H1 (cell line): ENCODE measurements at regions not wholly inside any gene's neighbourhood (a gene's known extent, or its start where the extent isn't known, plus 50 kb on each side); places are given as distances from the start of the nearest gene placed in this dataset.

Experiments used
- CTCF ChIA-PET: fragments of 300-600 bp; sonication (Branson Sonifier 250); formaldehyde crosslinking; loops from one replicate; lab custom pipeline; 2021; ENCODE audit not compliant: partially characterized antibody; lab: Charles Lee
- POLR2A ChIA-PET: fragments of 300-600 bp; sonication (Branson Sonifier 250); formaldehyde crosslinking; loops from one replicate; lab custom pipeline; 2021; ENCODE audit warnings: inconsistent platforms; ENCODE audit not compliant: partially characterized antibody; lab: Charles Lee
- DNase-seq, 2 experiments: peaks; one replicate each; pipeline versions ENCODE4 v3.0.0 to v3.0.0-alpha.2; 2010 to 2022; ENCODE audit warnings: low spot score in 2 of 2, low read depth in 1 of 2, mixed read lengths in 1 of 2
- FAIRE-seq: peaks from 2 replicates; lab custom pipeline; 2011; peaks lifted over from hg19 to GRCh38; lab: Jason Lieb, UNC
- H2AFZ ChIP-seq: 2 replicates; pipeline ENCODE4 v1.8.1; 2012; ENCODE audit warnings: low read length, inconsistent platforms
- H2AK5ac ChIP-seq: 2 replicates; pipeline ENCODE4 v1.6.1; 2013; ENCODE audit warnings: low read depth, low read length
- H2BK120ac ChIP-seq: replicated peaks from 2 replicates; pipeline ENCODE3; 2013; ENCODE audit warnings: low read depth, low read length, inconsistent platforms
- H2BK12ac ChIP-seq: 2 replicates; pipeline ENCODE4 v1.6.1; 2013; ENCODE audit warnings: low read depth, low read length
- H2BK15ac ChIP-seq: 2 replicates; pipeline ENCODE4 v1.6.1; 2013; ENCODE audit warnings: low read length
- H2BK20ac ChIP-seq: 2 replicates; pipeline ENCODE4 v1.6.1; 2013; ENCODE audit warnings: low read length
- H2BK5ac ChIP-seq: 2 replicates; pipeline ENCODE4 v1.6.1; 2013; ENCODE audit warnings: low read depth, low read length
- H3K14ac ChIP-seq: 2 replicates; pipeline ENCODE4 v1.6.1; 2013; ENCODE audit warnings: inconsistent platforms; ENCODE audit not compliant: insufficient read length
- H3K18ac ChIP-seq: 2 replicates; pipeline ENCODE4 v1.6.1; 2013; ENCODE audit warnings: low read length; ENCODE audit errors: extremely low read depth
- H3K23ac ChIP-seq: 2 replicates; pipeline ENCODE4 v1.6.1; 2013; ENCODE audit warnings: inconsistent platforms; ENCODE audit not compliant: insufficient read length
- H3K23me2 ChIP-seq: 2 replicates; pipeline ENCODE4 v1.6.1; 2013; ENCODE audit warnings: low read depth, low read length
- H3K27ac ChIP-seq: 2 replicates; pipeline ENCODE4 v1.6.1; 2011; ENCODE audit warnings: low read depth, low read length, inconsistent platforms
- H3K27me3 ChIP-seq, 4 experiments: replicated peaks in 1 of 4; 1 replicate in 1 of 4; 2 replicates in 3 of 4; pipeline versions ENCODE4 v1.6.1 to v1.8.1; 2011 to 2013; ENCODE audit warnings: low read length in 3 of 4, mild to moderate bottlenecking in 3 of 4, inconsistent platforms in 2 of 4, mixed read lengths in 2 of 4, moderate library complexity in 1 of 4; ENCODE audit not compliant: control insufficient read depth in 3 of 4, insufficient read depth in 3 of 4; ENCODE audit errors: extremely low read depth in 1 of 4
- H3K36me3 ChIP-seq, 4 experiments: 2 replicates each; pipeline versions ENCODE4 v1.6.1 to v1.8.1; 2011 to 2013; ENCODE audit warnings: mild to moderate bottlenecking in 4 of 4, low read length in 3 of 4, moderate library complexity in 2 of 4, control low read depth in 1 of 4, inconsistent platforms in 1 of 4; ENCODE audit not compliant: insufficient read depth in 4 of 4, control insufficient read depth in 2 of 4
- H3K4ac ChIP-seq: replicated peaks from 2 replicates; pipeline ENCODE3; 2013; ENCODE audit warnings: low read length, low read depth, mixed read lengths, inconsistent platforms; ENCODE audit not compliant: insufficient read length
- H3K4me1 ChIP-seq, 4 experiments: replicated peaks in 1 of 4; 1 replicate in 1 of 4; 2 replicates in 3 of 4; pipeline versions ENCODE4 v1.6.1 to v1.8.1; 2011 to 2013; ENCODE audit warnings: low read length in 3 of 4, inconsistent platforms in 2 of 4, mixed read lengths in 1 of 4; ENCODE audit not compliant: insufficient read depth in 4 of 4, control insufficient read depth in 3 of 4
- H3K4me2 ChIP-seq, 2 experiments: 2 replicates each; pipeline versions ENCODE4 v1.6.1 to v1.8.1; 2011 to 2013; ENCODE audit warnings: low read depth in 2 of 2, low read length in 2 of 2, control low read depth in 1 of 2, inconsistent platforms in 1 of 2, mild to moderate bottlenecking in 1 of 2; ENCODE audit not compliant: insufficient read depth in 1 of 2
- H3K4me3 ChIP-seq, 4 experiments: fragments of 200-600, 300-600 bp in 1 of 4; sonication (generic), shearing (Covaris generic), sonication (Bioruptor Twin) in 1 of 4; 2 replicates each; pipeline versions ENCODE4 v1.5.1 to v1.8.1; 2011 to 2016; ENCODE audit warnings: low read length in 4 of 4, low read depth in 3 of 4, control low read depth in 2 of 4, inconsistent platforms in 2 of 4, mild to moderate bottlenecking in 2 of 4, mixed read lengths in 1 of 4, moderate library complexity in 1 of 4; ENCODE audit not compliant: insufficient read depth in 2 of 4; ENCODE audit errors: extremely low read depth in 1 of 4
- H3K56ac ChIP-seq: replicated peaks from 2 replicates; pipeline ENCODE3; 2013; ENCODE audit warnings: low read depth, mild to moderate bottlenecking, mixed read lengths, low read length, inconsistent platforms; ENCODE audit not compliant: insufficient read length
- H3K79me1 ChIP-seq: 2 replicates; pipeline ENCODE4 v1.6.1; 2013; ENCODE audit warnings: low read depth, low read length, control low read depth
- H3K79me2 ChIP-seq, 2 experiments: 2 replicates each; pipeline versions ENCODE4 v1.6.1 to v1.8.1; 2012 to 2013; ENCODE audit warnings: low read length in 2 of 2, mild to moderate bottlenecking in 2 of 2, inconsistent platforms in 1 of 2; ENCODE audit not compliant: insufficient read depth in 2 of 2, control insufficient read depth in 1 of 2
- H3K9ac ChIP-seq, 4 experiments: replicated peaks in 1 of 4; 1 replicate in 1 of 4; 2 replicates in 3 of 4; pipeline versions ENCODE4 v1.6.1 to v1.8.1; 2011 to 2013; ENCODE audit warnings: low read depth in 3 of 4, low read length in 3 of 4, control low read depth in 2 of 4, mild to moderate bottlenecking in 2 of 4, moderate library complexity in 2 of 4, inconsistent platforms in 1 of 4; ENCODE audit errors: extremely low read depth in 1 of 4
- H3K9me3 ChIP-seq, 2 experiments: 2 replicates each; pipeline versions ENCODE4 v1.6.1 to v1.8.1; 2012 to 2013; ENCODE audit warnings: mild to moderate bottlenecking in 2 of 2, moderate library complexity in 2 of 2, control low read depth in 1 of 2, inconsistent platforms in 1 of 2, low read depth in 1 of 2, low read length in 1 of 2, mixed read lengths in 1 of 2; ENCODE audit not compliant: insufficient read depth in 2 of 2
- H4K20me1 ChIP-seq, 2 experiments: replicated peaks in 1 of 2; 2 replicates each; pipeline versions ENCODE3 to v1.8.1; 2011 to 2013; ENCODE audit warnings: inconsistent platforms in 2 of 2, low read length in 2 of 2, mild to moderate bottlenecking in 1 of 2; ENCODE audit not compliant: insufficient read depth in 2 of 2, control insufficient read depth in 1 of 2
- H4K5ac ChIP-seq: 2 replicates; pipeline ENCODE4 v1.6.1; 2013; ENCODE audit warnings: low read length, low read depth, mixed read lengths, inconsistent platforms; ENCODE audit not compliant: insufficient read length
- H4K8ac ChIP-seq: 2 replicates; pipeline ENCODE4 v1.8.0; 2013; ENCODE audit warnings: mild to moderate bottlenecking, moderate library complexity, low read length, inconsistent platforms; ENCODE audit not compliant: insufficient read depth; ENCODE audit errors: extremely low read depth
- H4K91ac ChIP-seq: replicated peaks from 2 replicates; pipeline ENCODE3; 2013; ENCODE audit warnings: low read length, mixed read lengths, inconsistent platforms; ENCODE audit not compliant: insufficient read length
- BACH1 ChIP-seq: IDR thresholded peaks from 2 replicates; pipeline ENCODE4 v1.6.1; 2012; ENCODE audit warnings: low read length, improper control_type of control experiment
- CHD2 ChIP-seq: IDR thresholded peaks from 2 replicates; pipeline ENCODE4 v1.6.1; 2012; ENCODE audit warnings: low read length, improper control_type of control experiment
- GABPA ChIP-seq: IDR thresholded peaks from 2 replicates; pipeline ENCODE4 v1.6.1; 2011; ENCODE audit warnings: mild to moderate bottlenecking, low read length, moderate library complexity, borderline replicate concordance; ENCODE audit not compliant: insufficient read depth
- JUN ChIP-seq: IDR thresholded peaks from 2 replicates; pipeline ENCODE4 v1.6.1; 2011; ENCODE audit warnings: low read depth, mild to moderate bottlenecking, improper control_type of control experiment, low read length
- POLR2AphosphoS5 ChIP-seq: IDR thresholded peaks from 2 replicates; pipeline ENCODE4 v1.6.1; 2011; ENCODE audit warnings: low read depth, low read length
- POU5F1 ChIP-seq: IDR thresholded peaks from 2 replicates; pipeline ENCODE4 v1.6.1; 2011; ENCODE audit warnings: low read depth, mild to moderate bottlenecking, low read length, moderate library complexity
- RBBP5 ChIP-seq: IDR thresholded peaks from 2 replicates; pipeline ENCODE4 v1.7.1; 2012; ENCODE audit warnings: low read depth, mild to moderate bottlenecking, inconsistent platforms, low read length, moderate library complexity, borderline replicate concordance
- RFX5 ChIP-seq: IDR thresholded peaks from 2 replicates; pipeline ENCODE4 v1.6.1; 2011; ENCODE audit warnings: low read depth, low read length, improper control_type of control experiment, borderline replicate concordance
- RNF2 ChIP-seq: fragments of 200-900, 300-1000 bp; sonication (generic); IDR thresholded peaks from 2 replicates; pipeline ENCODE4 v1.7.1; 2016; ENCODE audit warnings: borderline replicate concordance, low read depth, mild to moderate bottlenecking, antibody characterized with exemption, low read length; ENCODE audit not compliant: poor library complexity, severe bottlenecking; ENCODE audit errors: missing control alignments
- SIN3A ChIP-seq, 2 experiments: IDR thresholded peaks in 1 of 2; conservative IDR thresholded peaks in 1 of 2; 2 replicates each; pipeline ENCODE4 v1.6.1; 2011 to 2012; ENCODE audit warnings: low read length in 2 of 2, improper control_type of control experiment in 1 of 2, low read depth in 1 of 2, mild to moderate bottlenecking in 1 of 2
- SRF ChIP-seq: IDR thresholded peaks from 2 replicates; pipeline ENCODE4 v1.6.1; 2011; ENCODE audit warnings: mild to moderate bottlenecking, low read depth, low read length, moderate library complexity
- TAF7 ChIP-seq: optimal IDR thresholded peaks from 2 replicates; pipeline ENCODE3; 2011; ENCODE audit warnings: low read depth, mild to moderate bottlenecking, inconsistent platforms, low read length, moderate library complexity, borderline replicate concordance
- WGBS, 2 experiments: shearing (Covaris generic) in 1 of 2; methylation state at CpG; one replicate each; pipeline versions ENCODE4 v1.1.6 to v1.1.7; 2013 to 2015; ENCODE audit warnings: low lambda C conversion rate in 2 of 2, mixed read lengths in 2 of 2, inconsistent platforms in 1 of 2, low coverage in 1 of 2, missing lambda C conversion rate in 1 of 2; ENCODE audit not compliant: insufficient replicate concordance in 2 of 2, insufficient coverage in 1 of 2, insufficient read length in 1 of 2; ENCODE audit errors: extremely low coverage in 1 of 2, missing lambda C conversion rate in 1 of 2; 5-methylcytosine and 5-hydroxymethylcytosine counted together

DNA sequence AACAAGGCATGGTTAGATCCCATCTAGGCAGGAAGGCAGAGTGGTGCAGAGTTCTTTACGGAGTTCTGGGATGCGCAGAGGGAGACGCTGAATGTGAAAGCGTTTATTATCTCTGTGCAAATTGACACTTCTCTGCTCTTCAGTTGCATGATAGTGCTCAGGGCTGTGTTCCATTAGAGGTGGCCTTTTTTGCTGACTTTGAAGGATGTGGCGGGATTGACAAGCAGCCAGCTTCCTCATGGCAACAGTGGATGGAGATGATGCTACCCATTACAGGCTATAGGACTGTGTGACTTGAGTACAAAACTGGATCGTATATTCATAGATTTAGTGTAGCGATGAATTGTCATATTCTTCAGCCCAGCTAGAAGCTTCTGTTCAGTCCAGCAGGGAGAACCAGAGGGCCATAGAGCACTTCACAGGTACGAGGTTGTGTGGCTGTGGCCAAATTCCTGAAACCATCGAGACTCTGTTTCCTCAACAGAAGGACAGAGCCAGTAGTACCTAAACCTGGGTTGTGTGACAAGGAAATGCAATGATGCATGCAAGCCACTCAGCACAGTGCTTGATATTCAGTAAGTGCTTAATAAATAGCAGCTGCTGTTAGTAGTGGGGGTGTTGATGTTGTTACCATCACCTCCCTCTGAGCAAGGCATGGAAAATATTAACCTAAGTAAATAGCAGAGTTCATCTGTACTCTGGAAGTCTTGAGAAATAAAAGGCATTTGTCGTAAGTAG lies 430.0 kb upstream of the KAZN start:
- no peak overlapping the region for H3K18ac ChIP-seq
- no peaks in the 10 kb centered on the region for H3K79me2 ChIP-seq
- 93% methylated on average over 10 of the region's 10 CpGs; no CpG with 5 or more reads in 1 of the 2 experiments for WGBS, 2 experiments
- DNase-seq, result no peak
- H3K14ac ChIP-seq, result no peak overlapping the region
- H3K23me2 ChIP-seq, result no peaks in the 10 kb centered on the region; the same call in 1 of the 2 replicates
- no peaks in the 10 kb centered on the region; a peak in 1 of 7 replicates for H3K27me3 ChIP-seq
- H3K4me1 ChIP-seq, result peaks cover 0 to 6% (median 1%) of the 10 kb centered on the region in 4 experiments; a peak in 3 of 7 replicates
- H3K9ac ChIP-seq, result no peak overlapping the region
- no peak overlapping the region for H4K91ac ChIP-seq
- no peaks in the 10 kb centered on the region for H3K79me1 ChIP-seq
- ChIA-PET POLR2A (no interaction called here), CTCF (interaction anchor here (1.3 to 1.5 kb wide), 2 partner anchors 12 to 44 kb away, joined by 4 read pairs; no protein-coding TSS in a partner anchor)
- H3K4me3 ChIP-seq, result no peak overlapping the region
- H2AFZ ChIP-seq, result no peak overlapping the region
- no peak overlapping the region for H3K56ac ChIP-seq
- no peak for FAIRE-seq
- H3K27ac ChIP-seq, result no peak overlapping the region
- H2BK120ac ChIP-seq, result no peak overlapping the region
- no peak overlapping the region for H4K8ac ChIP-seq
- H4K5ac ChIP-seq, result no peak overlapping the region
- no peaks in the 10 kb centered on the region for H3K36me3 ChIP-seq
- peak overlapping the region; percentile 66; the same call in 1 of the 2 replicates for H2BK20ac ChIP-seq
- H2AK5ac ChIP-seq, result no peak overlapping the region
- no peak overlapping the region for H3K23ac ChIP-seq
- H2BK5ac ChIP-seq, result 0 out of 2 replicates have a peak overlapping the region, but pooled peaks have one; percentile 3
- H3K9me3 ChIP-seq, result 0 out of 4 replicates have a peak, but pooled peaks cover 0 to 2% of the 10 kb centered on the region in 2 experiments
- no peak overlapping the region; the same call in 1 of the 2 replicates for H2BK12ac ChIP-seq
- no peak overlapping the region for H3K4me2 ChIP-seq
- no peak overlapping the region for H2BK15ac ChIP-seq
- no peak overlapping the region for H3K4ac ChIP-seq
- H4K20me1 ChIP-seq, result no peaks in the 10 kb centered on the region
- TF ChIP-seq SIN3A (conservative IDR thresholded peaks at IDR 0.05 in 1 of 2, IDR thresholded peaks at IDR 0.05 in 1 of 2; ENCODE audit: low read depth in 1 of 2, low read length in 2 of 2) (no peak), CHD2 (no peak), POLR2AphosphoS5 (no peak), BACH1 (no peak), SRF (no peak), POU5F1 (no peak), RFX5 (no peak), JUN (no peak), TAF7 (no peak), GABPA (no peak), RNF2 (no peak), RBBP5 (no peak)
